ENCODE measurements at regions not wholly inside any gene's neighbourhood (a gene's known extent, or its start where the extent isn't known, plus 50 kb on each side); places are given as distances from the start of the nearest gene placed in this dataset.

- TF ChIP-seq CTCF (IDR thresholded peaks at IDR 0.05): no peak
- TF ChIP-seq EP300 (IDR thresholded peaks at IDR 0.05): no peak
- no peak for TF ChIP-seq POLR2A (IDR thresholded peaks at IDR 0.05)
These were observed 258.8 kb downstream of the CYP26B1 start for GRCh38 chr2:71888751-71889445.

All from tibial nerve (tissue), 4 donors.